ENCODE measurements at regions not wholly inside any gene's neighbourhood (a gene's known extent, or its start where the extent isn't known, plus 50 kb on each side); places are given as distances from the start of the nearest gene placed in this dataset.

DNA sequence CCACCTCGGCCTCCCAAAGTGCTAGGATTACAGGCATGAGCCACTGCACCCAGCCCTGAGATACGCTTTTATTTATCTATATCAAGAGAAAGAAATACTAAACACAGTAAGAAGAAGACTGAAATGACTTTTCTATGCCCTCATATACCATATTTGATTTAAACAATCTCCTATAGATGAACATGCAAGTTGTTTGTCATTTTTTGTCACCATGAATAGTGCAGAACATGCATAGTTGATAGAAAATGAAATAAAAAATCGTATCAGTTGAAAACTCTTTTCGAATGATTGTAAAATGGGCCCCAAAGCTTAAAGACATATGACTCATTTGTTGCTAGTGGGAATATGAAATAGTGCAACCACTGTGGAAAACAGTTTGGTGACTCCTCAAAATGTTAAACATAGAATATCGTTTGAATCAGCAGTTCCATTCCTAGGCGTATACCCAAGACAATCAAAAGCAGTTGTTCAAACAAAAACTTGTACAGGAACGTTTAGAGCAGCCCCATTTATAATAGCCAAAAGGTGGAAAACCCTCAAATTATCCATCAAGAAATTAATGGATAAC is 61.4 kb upstream of the ANKH start:
- TF ChIP-seq, protein P1, sequence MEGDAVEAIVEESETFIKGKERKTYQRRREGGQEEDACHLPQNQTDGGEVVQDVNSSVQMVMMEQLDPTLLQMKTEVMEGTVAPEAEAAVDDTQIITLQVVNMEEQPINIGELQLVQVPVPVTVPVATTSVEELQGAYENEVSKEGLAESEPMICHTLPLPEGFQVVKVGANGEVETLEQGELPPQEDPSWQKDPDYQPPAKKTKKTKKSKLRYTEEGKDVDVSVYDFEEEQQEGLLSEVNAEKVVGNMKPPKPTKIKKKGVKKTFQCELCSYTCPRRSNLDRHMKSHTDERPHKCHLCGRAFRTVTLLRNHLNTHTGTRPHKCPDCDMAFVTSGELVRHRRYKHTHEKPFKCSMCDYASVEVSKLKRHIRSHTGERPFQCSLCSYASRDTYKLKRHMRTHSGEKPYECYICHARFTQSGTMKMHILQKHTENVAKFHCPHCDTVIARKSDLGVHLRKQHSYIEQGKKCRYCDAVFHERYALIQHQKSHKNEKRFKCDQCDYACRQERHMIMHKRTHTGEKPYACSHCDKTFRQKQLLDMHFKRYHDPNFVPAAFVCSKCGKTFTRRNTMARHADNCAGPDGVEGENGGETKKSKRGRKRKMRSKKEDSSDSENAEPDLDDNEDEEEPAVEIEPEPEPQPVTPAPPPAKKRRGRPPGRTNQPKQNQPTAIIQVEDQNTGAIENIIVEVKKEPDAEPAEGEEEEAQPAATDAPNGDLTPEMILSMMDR (conservative IDR thresholded peaks at IDR 0.05; ENCODE audit: low read depth, low read length) = no peak
- TF ChIP-seq EZH2 (IDR thresholded peaks at IDR 0.05; ENCODE audit: borderline replicate concordance, low read depth, low read length, poor library complexity, severe bottlenecking) = no peak
